ENCODE measurements at regions not wholly inside any gene's neighbourhood (a gene's known extent, or its start where the extent isn't known, plus 50 kb on each side); places are given as distances from the start of the nearest gene placed in this dataset.

- no peak overlapping the region for H3K4me2 ChIP-seq (ENCODE audit: low read length)
Observed at GRCh38 chr10:62543571-62544355, 169.6 kb downstream of the ZNF365 start.

GRCh38 chr10:62545160-62546066, 171.2 kb downstream of the ZNF365 start:
- H3K36me3 ChIP-seq (ENCODE audit: low read depth, low read length) = no peaks in the 10 kb centered on the region
- no peaks in the 10 kb centered on the region for H3F3A ChIP-seq (ENCODE audit: low read length, unreplicated experiment)
- POLR2A ChIA-PET (ENCODE audit: unreplicated experiment) = no interaction called here
- no peak for ATAC-seq
- H3K4me2 ChIP-seq (ENCODE audit: low read length) = no peak overlapping the region
- H3K4me1 ChIP-seq (ENCODE audit: insufficient read depth, low read length) = no peaks in the 10 kb centered on the region
- no peak for DNase-seq
- H3K27ac ChIP-seq (ENCODE audit: low read length) = no peak overlapping the region
- CTCF ChIA-PET = no interaction called here
- no peak overlapping the region for H3K9ac ChIP-seq (ENCODE audit: low read length)
- no peak for TF ChIP-seq EZH2phosphoT487 (IDR thresholded peaks at IDR 0.05; ENCODE audit: borderline replicate concordance, low read length)
- H3K9me3 ChIP-seq (ENCODE audit: low read length) = no peaks in the 10 kb centered on the region
- no peaks in the 10 kb centered on the region for H3K79me2 ChIP-seq (ENCODE audit: low read length)
- no peaks in the 10 kb centered on the region for H4K20me1 ChIP-seq (ENCODE audit: low read length)
- H3K4me3 ChIP-seq (ENCODE audit: low read length) = no peak overlapping the region
- 0 out of 2 replicates have a peak, but pooled peaks cover 4% of the 10 kb centered on the region for H3K27me3 ChIP-seq (ENCODE audit: low read length)
- no peak overlapping the region for H2AFZ ChIP-seq (ENCODE audit: low read length)
- no TSS peak for BruUV-seq (replicated peaks)
- H3K9me2 ChIP-seq (replicated peaks; ENCODE audit: low read length) = no peaks in the 10 kb centered on the region
- intact Hi-C loops (cut with micrococcal nuclease) = no loop called here

More at GRCh38 chr10:62543571-62544355, 169.6 kb downstream of the ZNF365 start:
- peak; percentile 78 for ATAC-seq
- Histone ChIP-seq H2AFZ (ENCODE audit: low read length) (no peak overlapping the region), H3K4me1 (ENCODE audit: insufficient read depth, low read length) (no peaks in the 10 kb centered on the region), H3K9me3 (ENCODE audit: low read length) (no peaks in the 10 kb centered on the region), H3F3A (ENCODE audit: low read length, unreplicated experiment) (no peaks in the 10 kb centered on the region), H3K27me3 (ENCODE audit: low read length) (0 out of 2 replicates have a peak, but pooled peaks cover 5% of the 10 kb centered on the region), H3K4me3 (ENCODE audit: low read length) (no peak overlapping the region), H3K9me2 (replicated peaks; ENCODE audit: low read length) (no peaks in the 10 kb centered on the region), H3K79me2 (ENCODE audit: low read length) (no peaks in the 10 kb centered on the region), H3K9ac (ENCODE audit: low read length) (no peak overlapping the region), H3K27ac (ENCODE audit: low read length) (no peak overlapping the region), H3K36me3 (ENCODE audit: low read depth, low read length) (no peaks in the 10 kb centered on the region), H4K20me1 (ENCODE audit: low read length) (no peaks in the 10 kb centered on the region)
- peak; percentile 42 for DNase-seq
- POLR2A ChIA-PET (ENCODE audit: unreplicated experiment) = no interaction called here
- no peak for TF ChIP-seq EZH2 (IDR thresholded peaks at IDR 0.05; ENCODE audit: low read length, unreplicated experiment)
- TF ChIP-seq CTCF (conservative IDR thresholded peaks at IDR 0.05; ENCODE audit: low read depth, low read length) = no peak
- no peak for TF ChIP-seq EZH2phosphoT487 (IDR thresholded peaks at IDR 0.05; ENCODE audit: borderline replicate concordance, low read length)
- intact Hi-C loops (cut with micrococcal nuclease) = no loop called here
- CTCF ChIA-PET = interaction anchor here (0.7 kb wide), 1 partner anchor 89 kb away, joined by 3 read pairs; no protein-coding TSS in a partner anchor
- BruUV-seq (replicated peaks) = no TSS peak

GRCh38 chr10:62548686-62549085, 174.5 kb downstream of the ZNF365 start:
- no peaks in the 10 kb centered on the region for H3K9me2 ChIP-seq (replicated peaks; ENCODE audit: low read length)
- no peaks in the 10 kb centered on the region for H3K79me2 ChIP-seq (ENCODE audit: low read length)
- DNase-seq = no peak
- H3K9ac ChIP-seq (ENCODE audit: low read length) = no peak overlapping the region
- H3K27me3 ChIP-seq (ENCODE audit: low read length) = no peaks in the 10 kb centered on the region
- no peak overlapping the region for H3K4me3 ChIP-seq (ENCODE audit: low read length)
- intact Hi-C loops (cut with micrococcal nuclease) = no loop called here
- BruUV-seq (replicated peaks) = no TSS peak
- ATAC-seq = no peak
- H2AFZ ChIP-seq (ENCODE audit: low read length) = no peak overlapping the region
- no peaks in the 10 kb centered on the region for H3K9me3 ChIP-seq (ENCODE audit: low read length)
- no peaks in the 10 kb centered on the region for H3F3A ChIP-seq (ENCODE audit: low read length, unreplicated experiment)
- H4K20me1 ChIP-seq (ENCODE audit: low read length) = no peaks in the 10 kb centered on the region
- CTCF ChIA-PET = no interaction called here
- H3K4me1 ChIP-seq (ENCODE audit: insufficient read depth, low read length) = no peaks in the 10 kb centered on the region
- TF ChIP-seq EZH2phosphoT487 (IDR thresholded peaks at IDR 0.05; ENCODE audit: borderline replicate concordance, low read length) (no peak), CTCF (conservative IDR thresholded peaks at IDR 0.05; ENCODE audit: low read depth, low read length) (no peak), EZH2 (IDR thresholded peaks at IDR 0.05; ENCODE audit: low read length, unreplicated experiment) (no peak)
- H3K4me2 ChIP-seq (ENCODE audit: low read length) = no peak overlapping the region
- POLR2A ChIA-PET (ENCODE audit: unreplicated experiment) = no interaction called here
- no peak overlapping the region for H3K27ac ChIP-seq (ENCODE audit: low read length)
- no peaks in the 10 kb centered on the region for H3K36me3 ChIP-seq (ENCODE audit: low read depth, low read length)
